Choroid plexus epithelial cell (primary cell): ENCODE measurements at regions not wholly inside any gene's neighbourhood (a gene's known extent, or its start where the extent isn't known, plus 50 kb on each side); places are given as distances from the start of the nearest gene placed in this dataset.

Source experiments
- DNase-seq: peaks from one replicate; pipeline ENCODE4 v3.0.0-alpha.2; 2010; ENCODE audit warnings: low read depth
- H3K4me3 ChIP-seq: 2 replicates; pipeline ENCODE4 v1.5.1; 2011; ENCODE audit warnings: low read depth, mild to moderate bottlenecking, control low read depth, low read length, moderate library complexity
- TF ChIP-seq, protein P1 (sequence below): conservative IDR thresholded peaks from 2 replicates; pipeline ENCODE4 v1.5.1; 2011; ENCODE audit warnings: low read depth, mild to moderate bottlenecking, control low read depth, inconsistent platforms, low read length, moderate library complexity

- no peak for DNase-seq
- TF ChIP-seq, protein P1, sequence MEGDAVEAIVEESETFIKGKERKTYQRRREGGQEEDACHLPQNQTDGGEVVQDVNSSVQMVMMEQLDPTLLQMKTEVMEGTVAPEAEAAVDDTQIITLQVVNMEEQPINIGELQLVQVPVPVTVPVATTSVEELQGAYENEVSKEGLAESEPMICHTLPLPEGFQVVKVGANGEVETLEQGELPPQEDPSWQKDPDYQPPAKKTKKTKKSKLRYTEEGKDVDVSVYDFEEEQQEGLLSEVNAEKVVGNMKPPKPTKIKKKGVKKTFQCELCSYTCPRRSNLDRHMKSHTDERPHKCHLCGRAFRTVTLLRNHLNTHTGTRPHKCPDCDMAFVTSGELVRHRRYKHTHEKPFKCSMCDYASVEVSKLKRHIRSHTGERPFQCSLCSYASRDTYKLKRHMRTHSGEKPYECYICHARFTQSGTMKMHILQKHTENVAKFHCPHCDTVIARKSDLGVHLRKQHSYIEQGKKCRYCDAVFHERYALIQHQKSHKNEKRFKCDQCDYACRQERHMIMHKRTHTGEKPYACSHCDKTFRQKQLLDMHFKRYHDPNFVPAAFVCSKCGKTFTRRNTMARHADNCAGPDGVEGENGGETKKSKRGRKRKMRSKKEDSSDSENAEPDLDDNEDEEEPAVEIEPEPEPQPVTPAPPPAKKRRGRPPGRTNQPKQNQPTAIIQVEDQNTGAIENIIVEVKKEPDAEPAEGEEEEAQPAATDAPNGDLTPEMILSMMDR, result no peak
- no peak overlapping the region for H3K4me3 ChIP-seq
Measured at GRCh38 chr6:41423002-41423401, 87.6 kb downstream of the NCR2 start.

- TF ChIP-seq, protein P1, result peak; percentile 95
- DNase-seq, result peak; percentile 90
Measured at GRCh38 chr6:41424370-41425058, 89.1 kb downstream of the NCR2 start.

GRCh38 chr6:41425511-41425910 lies 90.1 kb downstream of the NCR2 start:
- H3K4me3 ChIP-seq, result no peak overlapping the region
- no peak for DNase-seq
- TF ChIP-seq, protein P1, result no peak

More at GRCh38 chr6:41424370-41425058, 89.1 kb downstream of the NCR2 start:
- H3K4me3 ChIP-seq, result no peak overlapping the region

DNA sequence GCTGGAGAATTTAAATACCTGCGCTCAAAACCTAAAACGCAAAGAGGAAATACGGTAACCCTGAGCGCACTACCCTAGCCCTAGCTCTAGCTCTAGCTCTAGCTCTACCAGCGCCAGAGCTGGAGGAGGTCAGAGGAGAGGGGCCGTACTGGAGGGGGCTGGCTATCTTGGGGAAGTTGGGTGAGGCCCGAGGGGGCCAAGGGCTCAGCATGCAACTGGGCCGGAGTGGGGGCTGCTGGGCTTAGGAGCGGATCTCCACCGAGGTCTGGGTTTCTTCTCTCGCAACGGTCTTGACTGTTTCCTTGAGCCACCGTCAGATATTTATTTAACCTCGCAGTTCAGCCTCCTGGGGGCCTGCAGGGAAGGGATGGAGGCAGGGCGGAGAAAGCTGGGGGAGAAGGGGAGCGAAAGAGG lies 91.0 kb downstream of the NCR2 start:
- peak; percentile 70 for DNase-seq
- peak overlapping the region; percentile 29 for H3K4me3 ChIP-seq

DNA sequence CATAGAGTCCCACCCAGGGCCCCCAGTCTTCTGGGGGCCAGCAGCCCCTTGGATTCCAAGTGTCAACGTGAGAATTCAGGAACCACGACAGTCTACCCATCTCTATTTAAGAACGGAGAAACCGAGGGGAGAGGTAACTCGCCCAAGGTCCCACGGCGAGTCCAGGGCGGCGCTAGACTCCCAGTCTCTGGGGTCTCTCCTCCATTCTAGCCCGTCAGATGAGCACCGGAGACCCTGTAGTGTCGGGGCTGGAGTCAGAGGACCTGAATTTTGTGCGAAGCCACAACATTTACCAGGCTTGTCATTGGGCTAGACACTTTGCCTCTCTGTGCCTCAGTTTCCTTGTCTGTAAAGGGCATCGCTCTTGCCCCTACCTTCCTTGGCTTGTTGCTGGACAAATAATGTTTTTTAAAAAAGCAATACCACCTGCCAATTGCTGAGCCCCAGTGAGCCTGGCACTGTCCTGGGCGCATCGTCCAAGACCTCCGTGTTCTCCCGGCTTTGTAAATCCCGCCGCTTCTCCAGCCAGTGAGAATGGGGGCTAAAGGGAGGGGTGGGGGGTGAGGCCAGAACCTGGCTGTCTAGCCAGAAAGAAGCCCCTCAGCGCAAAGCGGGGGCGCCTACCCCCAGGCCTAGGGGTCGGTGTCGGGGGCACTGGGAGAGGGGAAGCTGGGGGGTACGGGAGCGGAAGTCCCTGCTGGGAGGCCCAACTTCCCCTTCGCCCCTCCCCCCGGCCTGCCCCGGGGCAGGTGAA lies 91.7 kb downstream of the NCR2 start:
- H3K4me3 ChIP-seq, result peak overlapping the region; percentile 41
- no peak for DNase-seq
- TF ChIP-seq, protein P1, result peak; percentile 1

More for the DNA sequence above, 91.0 kb downstream of the NCR2 start:
- TF ChIP-seq, protein P1, result no peak

GRCh38 chr6:41427642-41428335 lies 92.4 kb downstream of the NCR2 start:
- no peak for DNase-seq

More at GRCh38 chr6:41427642-41428335, 92.4 kb downstream of the NCR2 start:
- peak overlapping the region; percentile 41 for H3K4me3 ChIP-seq
- TF ChIP-seq, protein P1, result no peak
